A172 (cell line): ENCODE measurements at regions not wholly inside any gene's neighbourhood (a gene's known extent, or its start where the extent isn't known, plus 50 kb on each side); places are given as distances from the start of the nearest gene placed in this dataset.
A peak's percentile ranks its signal among the peaks of the same experiment; 100 is the strongest.
"Not testable (repeated sequence)": the region's sequence is repeated elsewhere in the genome, so short reads cannot be mapped to it uniquely, and the experiment has no call there.

Source experiments
- DNase-seq: peaks from one replicate; pipeline ENCODE4 v3.0.0-alpha.2; 2015; ENCODE audit warnings: low spot score

DNA sequence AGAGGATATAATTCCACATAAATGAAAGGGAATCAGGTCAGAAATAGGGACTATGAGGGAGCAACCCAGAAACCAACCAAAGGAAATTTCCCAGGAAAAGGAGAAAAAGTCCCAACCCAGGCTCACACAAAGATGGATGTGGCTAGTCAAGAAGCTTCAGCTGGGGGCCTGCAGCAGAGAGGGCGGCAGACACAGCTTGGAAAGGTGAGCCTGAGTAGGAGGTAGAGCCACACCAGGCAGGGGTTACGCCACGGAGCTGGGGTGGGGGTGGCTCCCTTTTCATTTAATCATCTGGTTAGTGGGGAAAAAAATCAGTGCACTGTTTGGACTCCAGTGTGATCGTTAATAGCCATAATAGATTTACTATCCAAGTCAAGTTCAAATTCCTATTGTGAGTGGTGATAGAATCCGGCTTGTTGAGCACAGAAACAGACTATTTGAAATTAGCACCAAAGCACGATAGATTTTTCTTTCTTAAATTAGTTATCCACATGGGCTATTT, 220.6 kb downstream of the TPBG start:
- DNase-seq: no peak

DNA sequence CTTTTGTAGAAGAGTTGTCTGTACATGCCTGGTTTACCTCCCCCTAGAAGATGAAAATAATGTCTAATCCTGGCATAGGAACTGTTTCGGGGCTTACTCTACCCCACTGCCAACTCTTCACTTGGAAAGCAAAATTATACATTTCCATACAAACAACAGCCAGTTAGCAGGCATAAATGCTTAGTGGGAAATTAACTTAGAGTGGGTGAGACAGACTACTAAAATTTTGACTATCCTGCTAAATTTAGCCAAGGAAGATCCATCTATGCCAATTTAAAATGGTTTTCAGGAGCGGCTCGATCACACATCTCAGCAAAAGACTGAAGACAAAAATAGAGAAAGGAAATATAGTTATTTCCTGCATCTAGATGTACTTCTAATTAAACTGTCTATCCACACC, 221.2 kb downstream of the TPBG start:
- no peak for DNase-seq

DNA sequence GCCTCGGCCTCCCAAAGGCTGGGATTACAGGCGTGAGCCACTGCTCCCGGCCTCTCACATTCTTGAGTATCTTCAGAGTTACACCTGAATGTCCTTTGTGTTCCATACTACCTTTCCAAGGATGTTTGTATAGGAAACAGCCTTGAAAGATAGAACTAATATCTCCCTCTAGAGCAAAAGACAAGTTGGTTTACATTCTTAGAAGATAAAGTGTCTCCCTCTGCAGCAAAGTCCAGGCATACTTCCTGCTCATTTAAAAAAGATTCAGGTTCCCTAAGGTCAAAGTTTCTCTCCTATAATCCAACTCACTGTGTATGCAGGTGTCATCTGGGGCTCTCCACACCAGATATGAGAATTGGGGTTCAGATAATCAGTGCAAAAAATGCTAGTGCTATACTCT, 224.4 kb downstream of the TPBG start:
- DNase-seq: no peak

DNA sequence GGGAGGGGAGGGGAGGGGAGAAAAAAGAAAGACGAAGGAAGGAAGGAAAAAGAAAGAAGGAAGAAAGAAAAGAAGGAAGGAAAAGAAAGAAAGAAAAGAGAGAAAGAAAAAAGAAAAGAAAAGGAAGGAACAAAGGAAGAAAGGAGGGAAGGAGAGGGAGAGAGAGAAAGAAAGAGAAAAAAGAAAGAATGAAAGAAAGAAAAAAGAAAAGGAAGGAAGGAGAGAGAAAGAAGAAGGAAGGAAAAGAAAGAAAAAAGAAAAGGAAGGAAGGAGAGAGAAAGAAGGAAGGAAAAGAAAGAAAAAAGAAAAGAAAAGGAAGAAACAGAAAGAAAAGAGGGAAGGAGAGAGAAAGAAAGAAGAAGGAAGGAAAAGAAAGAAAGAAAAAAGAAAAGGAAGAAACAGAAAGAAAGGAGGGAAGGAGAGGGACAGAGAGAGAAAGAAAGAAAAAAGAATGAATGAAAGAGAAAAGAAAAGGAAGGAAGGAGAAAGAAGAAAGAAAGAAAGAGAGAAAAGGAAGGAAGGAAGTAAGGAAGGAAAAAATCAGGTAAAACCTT, 225.3 kb downstream of the TPBG start:
- no peak for DNase-seq

DNA sequence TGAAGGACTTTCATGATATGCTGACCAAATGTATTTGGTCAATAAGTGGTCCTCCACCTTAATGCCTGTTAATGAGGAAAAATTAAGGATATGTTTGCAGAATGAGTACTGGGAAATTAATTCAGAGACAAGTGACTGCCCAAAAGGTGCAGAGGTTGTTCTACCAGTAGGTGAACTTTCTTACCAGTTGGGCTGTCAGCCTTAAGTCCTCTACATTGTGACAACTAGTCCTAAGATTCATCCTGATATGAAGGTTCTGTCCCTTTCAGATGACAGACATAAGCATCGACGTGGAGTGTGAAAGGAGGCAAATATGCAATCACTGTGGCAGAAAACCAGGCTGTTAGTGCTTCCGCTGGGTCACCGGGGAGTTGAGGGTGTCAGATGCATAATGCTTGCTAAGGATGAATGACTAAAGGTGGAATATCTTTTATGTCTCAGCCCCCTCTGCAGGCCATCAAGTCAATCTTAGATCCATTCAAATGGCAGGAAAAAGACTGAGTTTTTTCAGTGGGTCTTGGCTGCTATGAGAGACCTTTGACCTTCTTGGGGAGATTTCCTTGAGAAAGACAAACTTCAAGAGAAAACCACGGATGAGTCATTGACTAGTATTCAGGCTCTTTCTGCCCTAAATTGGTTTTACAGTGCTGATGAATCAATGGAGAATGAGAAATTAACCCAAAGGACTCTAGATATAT, 226.0 kb downstream of the TPBG start:
- DNase-seq: peak; percentile 64

DNA sequence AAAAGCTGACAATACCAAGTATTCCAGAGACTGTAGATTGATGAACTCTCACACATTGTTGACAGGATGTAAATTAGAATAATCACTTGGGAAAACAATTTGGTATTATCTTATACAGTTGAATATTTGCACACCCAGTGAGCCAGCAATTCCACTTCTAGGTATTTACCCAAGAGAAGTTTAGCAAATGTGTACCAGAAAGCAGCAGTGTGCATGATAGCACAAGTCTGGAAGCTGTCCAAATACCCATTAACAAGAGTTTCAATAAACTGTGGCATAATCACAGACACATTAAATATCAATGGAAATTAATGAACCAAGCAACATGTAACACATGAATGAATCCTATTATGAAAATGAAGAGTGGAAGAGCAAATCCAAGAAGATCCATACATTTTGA, 233.6 kb downstream of the TPBG start:
- no peak for DNase-seq

DNA sequence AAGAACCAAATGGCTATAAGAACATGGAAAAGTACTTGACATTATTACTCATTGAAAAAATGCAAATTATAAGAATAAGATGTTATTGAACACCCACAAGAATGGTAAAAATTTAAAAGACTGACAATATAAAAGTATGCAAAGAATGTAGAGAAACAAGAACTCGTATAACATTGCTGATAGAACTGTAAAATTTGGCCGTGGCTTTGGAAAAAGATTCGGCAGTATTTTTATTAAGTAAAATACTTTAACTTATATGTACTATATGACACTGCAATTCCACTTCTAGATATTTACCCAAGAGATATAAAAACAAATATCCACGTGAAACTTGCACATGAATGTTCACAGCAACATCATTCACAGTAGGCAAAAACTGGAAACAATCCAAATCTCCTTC, 239.2 kb downstream of the TPBG start:
- no peak for DNase-seq

DNA sequence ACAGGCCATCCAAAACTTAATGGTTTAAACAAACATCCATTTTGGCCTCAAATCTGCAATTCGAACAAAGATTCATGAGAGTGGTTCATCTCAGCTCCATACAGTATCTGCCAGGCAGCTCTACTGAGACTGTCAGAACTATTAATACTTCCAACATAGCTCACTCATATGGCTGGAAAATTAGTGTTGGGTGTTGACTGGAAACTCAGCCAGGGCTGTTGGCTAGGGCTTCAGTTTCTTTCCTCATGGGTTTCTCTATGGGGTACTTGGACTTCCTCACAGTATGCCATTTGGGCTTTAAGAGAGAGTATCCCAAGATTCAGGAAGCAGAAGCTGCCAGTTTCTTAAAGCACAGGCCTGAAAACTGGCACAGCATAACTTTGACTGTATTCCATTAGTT, 240.3 kb downstream of the TPBG start:
- no peak for DNase-seq

DNA sequence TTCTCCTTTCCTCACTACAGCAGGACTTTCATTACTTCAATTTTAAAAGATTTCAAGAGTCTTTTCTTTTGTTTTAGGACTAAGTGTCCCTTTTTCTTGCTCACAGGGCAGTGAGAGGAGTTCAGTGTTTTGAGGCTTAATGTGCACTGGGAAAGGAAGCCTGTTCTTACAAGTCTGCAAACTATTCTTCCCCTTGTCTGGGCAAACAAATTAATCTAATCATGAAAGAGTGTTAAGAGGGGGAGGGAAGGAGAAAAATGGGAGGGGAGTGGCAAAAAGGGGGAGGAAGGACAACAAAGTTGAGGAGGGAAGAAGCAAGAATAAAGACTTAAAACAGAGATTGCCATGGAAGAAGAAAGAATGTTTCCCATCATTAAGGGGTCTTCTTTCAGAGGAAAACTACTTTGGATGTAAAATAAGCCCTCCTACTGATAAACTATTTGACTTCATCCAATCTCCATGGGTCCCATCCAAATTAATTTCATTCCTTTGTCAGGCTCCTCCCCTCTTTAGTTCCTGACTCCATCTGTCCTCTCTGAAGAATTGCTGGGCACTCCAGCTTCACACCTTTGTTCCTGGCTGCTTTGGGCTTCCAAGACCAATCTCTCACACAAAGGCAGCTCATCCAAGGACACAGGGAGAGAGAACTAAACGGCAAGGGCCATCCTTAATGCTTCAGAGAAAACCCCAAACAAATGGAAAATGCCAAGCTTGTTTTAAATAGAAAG, 244.5 kb downstream of the TPBG start:
- DNase-seq: no peak

DNA sequence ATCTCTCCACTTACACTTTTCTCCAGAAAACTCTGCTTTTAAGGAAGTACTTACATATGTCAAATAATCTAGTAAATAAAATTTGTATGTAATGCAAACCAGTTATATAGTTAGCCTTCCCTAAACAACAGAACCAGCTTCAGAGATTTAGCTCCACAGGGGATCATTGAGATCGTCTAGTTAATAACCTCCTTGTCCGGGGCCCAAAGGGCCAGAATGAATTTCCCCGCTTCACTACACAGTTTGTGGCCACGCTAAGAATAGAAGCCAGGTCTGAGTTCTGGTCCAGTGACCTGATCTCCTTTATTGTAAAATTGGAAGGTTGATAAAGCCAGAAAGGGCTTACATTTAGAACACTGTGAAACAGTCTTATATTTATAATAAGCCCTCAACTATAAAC, 245.2 kb downstream of the TPBG start:
- no peak for DNase-seq

DNA sequence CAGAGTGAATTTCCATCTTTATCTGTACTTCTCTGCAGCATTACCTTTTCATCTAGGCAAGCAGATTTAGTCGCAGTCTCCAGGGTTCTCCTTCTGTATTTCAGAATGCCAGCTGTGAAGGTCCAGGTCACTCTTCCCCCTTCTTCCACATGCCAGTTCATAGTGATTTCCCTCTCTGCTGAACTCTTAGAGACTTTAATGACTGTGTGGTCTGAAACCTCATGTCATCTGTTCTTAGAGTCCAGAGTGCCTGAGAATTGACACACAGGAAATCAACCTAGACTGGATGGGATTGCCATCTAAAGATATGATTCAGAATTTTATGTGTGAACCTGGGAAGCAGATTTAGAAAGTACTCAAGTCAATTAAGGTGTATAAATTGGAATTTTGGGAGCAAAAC, 248.1 kb downstream of the TPBG start:
- DNase-seq: no peak

DNA sequence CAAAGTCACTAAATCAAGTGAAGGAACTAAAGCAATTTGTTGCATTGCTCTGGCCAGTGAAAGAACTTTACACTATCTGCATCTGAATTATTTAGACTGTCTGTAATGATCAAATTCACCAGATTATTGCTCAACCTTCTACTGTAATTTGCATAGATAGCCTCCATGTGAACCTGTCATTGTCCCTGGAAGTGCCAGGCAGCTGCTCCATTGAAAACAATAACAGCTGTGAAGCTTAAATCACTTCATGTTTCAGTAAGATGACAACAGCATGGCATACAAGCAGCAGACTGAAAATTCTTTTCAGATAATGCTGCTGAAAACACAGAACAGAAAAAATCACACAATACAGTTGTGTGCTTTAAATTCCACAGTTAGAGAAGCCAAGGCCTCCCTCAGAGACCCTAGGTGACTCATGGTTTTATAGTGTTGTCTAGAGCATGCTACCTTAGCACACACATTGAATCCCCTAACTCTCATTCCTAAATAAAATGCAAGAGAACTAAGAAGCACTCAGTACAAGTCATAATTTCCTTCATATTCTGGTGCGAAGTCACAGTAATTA, 248.9 kb downstream of the TPBG start:
- DNase-seq: no peak

DNA sequence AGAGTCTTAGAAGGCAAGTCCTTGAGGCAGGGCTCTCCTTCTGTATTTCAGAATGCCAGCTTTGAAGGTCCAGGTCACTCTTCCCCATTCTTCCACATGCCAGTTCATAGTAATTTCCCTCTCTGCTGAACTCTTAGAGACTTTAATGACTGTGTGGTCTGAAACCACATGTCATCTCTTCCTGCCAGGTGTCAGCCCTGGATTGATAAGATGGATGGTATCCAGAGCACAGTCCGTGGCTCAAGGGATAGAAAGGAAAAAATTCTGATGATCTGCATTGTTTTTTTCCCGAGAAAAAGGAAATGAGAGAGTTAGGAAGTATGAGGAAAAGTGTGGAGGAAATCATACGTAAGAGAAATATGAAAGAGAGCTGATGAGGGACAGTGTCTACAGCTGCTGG, 250.9 kb downstream of the TPBG start:
- DNase-seq: no peak

DNA sequence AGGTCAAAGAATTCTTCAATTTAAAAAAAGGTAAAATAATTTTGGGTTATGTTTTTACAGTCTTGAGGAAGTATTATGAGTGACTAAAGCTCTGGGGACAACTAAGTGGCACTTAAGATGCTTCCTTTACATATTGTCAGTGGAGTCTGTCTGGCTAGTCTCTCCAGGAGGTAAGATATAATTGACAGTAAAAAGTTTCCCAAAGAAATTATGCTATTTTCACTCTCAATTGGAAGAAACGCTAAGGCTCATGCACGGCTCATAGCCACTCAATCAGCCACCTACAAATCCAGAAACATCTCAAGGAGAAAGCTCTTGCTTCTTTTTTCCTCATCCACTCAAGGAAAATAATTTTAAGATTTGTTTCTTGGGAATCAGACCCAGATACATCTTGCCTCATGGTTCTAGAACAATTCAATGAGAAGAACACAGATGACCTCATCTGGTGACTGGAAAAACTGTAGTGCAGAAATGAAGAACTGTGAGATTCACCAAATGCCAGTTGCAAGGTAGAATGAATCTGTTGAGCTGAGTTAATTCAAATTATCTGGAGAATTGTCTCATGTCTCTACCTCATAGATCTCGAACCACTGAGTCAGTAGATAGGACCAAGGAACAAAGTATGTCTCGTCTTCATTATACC, 252.9 kb downstream of the TPBG start:
- no peak for DNase-seq

DNA sequence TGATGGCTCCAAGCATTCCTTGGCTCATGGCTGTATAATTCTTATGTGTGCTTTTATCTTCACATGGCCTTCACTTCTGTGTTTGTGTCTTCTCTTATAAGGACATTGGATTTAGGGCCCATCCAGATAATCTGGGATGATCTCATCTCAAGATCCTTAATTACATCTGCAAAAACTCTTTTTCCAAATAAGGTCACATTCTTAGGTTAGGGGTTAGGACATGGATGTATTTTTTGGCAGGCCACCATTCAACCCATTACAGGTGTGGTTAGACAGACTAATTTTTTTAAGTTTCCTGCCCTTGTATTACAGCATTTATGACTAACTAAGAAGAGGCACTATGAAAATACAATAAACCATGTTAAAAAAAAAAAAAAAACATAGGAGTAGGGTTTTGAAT, 254.0 kb downstream of the TPBG start:
- no peak for DNase-seq

DNA sequence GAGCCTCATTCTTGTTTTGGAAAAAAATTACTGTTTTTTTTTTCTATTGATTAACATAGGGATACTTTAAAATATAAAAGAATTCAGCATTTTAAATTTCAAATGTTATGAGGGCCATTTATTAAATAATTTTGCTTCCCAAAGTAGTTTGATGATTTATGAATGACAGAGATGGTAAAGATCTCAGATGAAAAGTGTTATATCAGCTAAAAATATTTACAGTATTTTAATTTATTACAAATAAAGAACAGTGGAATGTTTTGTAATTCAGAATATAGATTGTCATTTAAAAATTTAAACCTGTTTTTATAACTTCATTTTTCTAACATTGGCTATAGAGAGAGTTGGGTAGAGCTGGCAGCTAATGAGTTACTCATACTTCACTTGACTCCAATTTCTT, 256.0 kb downstream of the TPBG start:
- DNase-seq: no peak

DNA sequence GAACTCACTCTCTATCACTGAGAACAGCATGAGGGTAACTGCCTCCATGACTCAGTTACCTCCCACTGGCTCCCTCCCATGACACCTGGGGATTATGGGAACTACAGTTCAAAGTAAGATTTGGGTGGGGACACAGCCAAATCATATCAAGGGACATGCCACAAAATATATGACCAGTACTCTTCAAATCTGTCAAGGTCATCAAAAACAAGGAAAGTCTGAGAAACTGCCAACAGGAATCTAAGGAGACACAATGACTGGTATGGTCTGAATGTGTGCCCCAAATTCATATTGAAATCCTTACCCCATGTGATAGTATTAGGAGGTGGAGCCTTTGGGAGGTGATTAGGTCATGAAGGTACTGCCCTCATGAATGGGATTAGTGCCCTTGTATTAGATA, 258.8 kb downstream of the TPBG start:
- DNase-seq: no peak

DNA sequence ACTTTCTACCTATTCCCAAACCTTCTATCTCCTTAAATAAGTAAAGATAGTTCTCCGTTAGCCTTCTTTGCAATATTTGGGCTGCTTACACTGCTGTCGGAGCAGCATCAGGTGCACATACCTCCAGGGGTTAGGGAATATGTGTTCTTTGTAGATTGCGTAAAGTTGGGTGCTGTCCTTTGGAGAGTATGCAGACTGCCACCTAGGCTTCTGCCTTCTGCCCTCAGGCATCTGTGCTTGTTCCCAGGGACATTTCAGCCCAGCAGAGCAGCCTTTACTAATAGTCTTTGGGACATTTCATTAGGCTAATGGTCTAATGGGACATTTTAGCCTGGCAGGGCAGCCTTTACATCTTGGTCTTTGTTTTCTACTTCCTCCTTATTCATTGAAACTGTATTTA, 260.6 kb downstream of the TPBG start:
- no peak for DNase-seq

DNA sequence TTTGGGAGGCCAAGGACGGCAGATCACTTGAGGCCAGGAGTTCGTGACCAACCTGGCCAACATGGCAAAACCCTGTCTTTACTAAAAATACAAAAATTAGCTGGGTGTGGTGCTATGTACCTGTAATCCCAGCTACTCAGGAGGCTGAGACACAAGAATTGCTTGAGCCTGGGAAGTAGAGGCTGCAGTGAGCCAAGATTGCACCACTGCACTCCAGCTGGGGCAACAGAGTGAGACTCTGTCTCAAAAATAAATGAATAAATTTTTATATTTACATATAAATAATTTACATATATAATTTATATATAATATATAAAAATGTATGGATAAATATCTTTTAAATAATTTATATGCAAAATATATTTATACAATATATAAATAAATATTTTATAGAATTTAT, 263.3 kb downstream of the TPBG start:
- not testable (repeated sequence) for DNase-seq

DNA sequence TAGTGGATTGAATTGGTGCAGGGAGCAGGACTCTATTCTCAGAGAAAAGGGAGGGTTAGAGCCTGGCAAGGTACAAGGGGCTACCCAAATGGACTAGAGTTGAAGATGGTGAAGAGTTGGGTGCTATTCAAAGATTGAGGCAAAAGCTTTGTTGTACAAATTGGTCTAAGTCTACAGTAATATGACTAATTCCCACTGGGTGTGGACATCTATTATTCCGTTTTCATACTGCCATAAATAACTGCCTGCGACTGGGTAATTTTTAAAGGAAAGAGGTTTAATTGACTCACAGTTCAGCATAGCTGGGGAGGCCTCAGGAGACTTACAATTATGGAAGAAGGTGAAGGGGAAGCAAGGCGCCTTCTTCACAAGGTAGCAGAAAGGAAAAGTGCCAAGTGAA, 266.3 kb downstream of the TPBG start:
- no peak for DNase-seq

DNA sequence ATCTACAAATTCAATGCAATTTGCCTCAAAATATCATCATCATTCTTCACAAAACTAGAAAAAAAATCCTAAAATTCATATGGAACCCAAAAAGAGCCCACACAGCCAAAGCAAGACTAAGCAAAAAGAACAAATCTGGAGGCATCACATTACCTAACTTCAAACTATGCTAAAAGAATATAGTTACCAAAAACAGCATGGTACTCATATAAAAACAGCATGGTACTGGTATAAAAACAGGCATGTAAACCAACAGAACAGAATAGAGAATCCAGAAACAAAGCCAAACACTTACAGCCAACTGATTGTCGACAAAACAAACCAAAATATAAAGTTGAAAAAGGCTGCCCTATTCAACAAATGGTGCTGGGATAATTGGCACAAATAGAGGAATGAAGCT, 278.1 kb downstream of the TPBG start:
- no peak for DNase-seq

DNA sequence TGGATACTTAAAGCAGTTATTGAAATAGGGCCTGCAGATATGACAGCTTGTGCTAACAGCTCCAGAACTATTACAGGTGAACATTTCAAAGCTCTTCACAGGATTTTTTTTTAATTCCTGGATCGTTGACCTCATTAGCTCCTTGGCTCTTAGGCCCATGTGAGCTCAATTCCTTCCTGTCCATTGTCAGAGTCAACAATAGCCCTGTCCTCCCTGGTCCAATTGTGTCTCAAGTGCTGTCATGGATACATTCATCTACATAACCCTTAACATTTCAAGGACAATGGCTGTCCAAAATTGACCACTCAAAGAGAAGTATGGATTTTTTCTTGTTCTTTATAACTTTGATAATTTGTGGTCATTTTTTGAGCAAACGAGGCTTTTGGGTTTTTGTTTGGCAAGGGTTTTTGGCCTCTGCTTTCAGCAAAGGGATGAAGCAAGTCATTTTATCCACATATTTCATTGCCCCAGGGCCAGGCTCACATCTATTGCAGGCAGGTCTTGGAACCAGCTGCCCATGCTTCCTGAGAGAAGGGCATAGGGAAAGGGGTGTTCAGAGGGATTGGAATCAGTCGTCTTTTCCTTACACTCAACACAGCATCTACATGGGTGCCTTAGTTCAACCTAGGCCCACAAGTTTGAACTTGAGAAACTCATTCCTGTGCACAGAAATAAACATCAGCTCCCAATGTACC, 282.1 kb downstream of the TPBG start:
- no peak for DNase-seq
